HFFc6 (cell line): ENCODE measurements at regions not wholly inside any gene's neighbourhood (a gene's known extent, or its start where the extent isn't known, plus 50 kb on each side); places are given as distances from the start of the nearest gene placed in this dataset.

Experiments used
- DNase-seq: peaks from one replicate; pipeline ENCODE4 v3.0.0-alpha.2; 2018
- H3K27ac Mint-ChIP-seq: 2 replicates; pipeline ENCODE4 v1.8.0; 2020; ENCODE audit warnings: mild to moderate bottlenecking, mixed read lengths
- H3K27me3 Mint-ChIP-seq: 2 replicates; pipeline ENCODE4 v1.8.0; 2021; ENCODE audit warnings: mild to moderate bottlenecking, moderate library complexity, mixed read lengths; ENCODE audit not compliant: insufficient read depth
- H3K36me3 Mint-ChIP-seq: 2 replicates; pipeline ENCODE4 v1.8.0; 2021; ENCODE audit warnings: low read depth, mixed read lengths
- H3K4me1 Mint-ChIP-seq: 2 replicates; pipeline ENCODE4 v1.8.0; 2020; ENCODE audit warnings: low read depth, mixed read lengths
- H3K4me3 Mint-ChIP-seq: 2 replicates; pipeline ENCODE4 v1.8.0; 2020; ENCODE audit warnings: mild to moderate bottlenecking, moderate library complexity, mixed read lengths
- H3K9me3 Mint-ChIP-seq: 2 replicates; pipeline ENCODE4 v1.8.0; 2020; ENCODE audit warnings: mild to moderate bottlenecking, mixed read lengths
- CTCF ChIP-seq: fragments of 200-600 bp; sonication (generic); IDR thresholded peaks from 2 replicates; pipeline ENCODE4 v1.5.0; 2021; ENCODE audit warnings: antibody characterized with exemption, mild to moderate bottlenecking

- 0 out of 2 replicates have a peak, but pooled peaks cover 4% of the 10 kb centered on the region for H3K9me3 Mint-ChIP-seq
- no peak overlapping the region for H3K27ac Mint-ChIP-seq
- peaks cover 13% of the 10 kb centered on the region for H3K4me1 Mint-ChIP-seq
- no peak overlapping the region for H3K4me3 Mint-ChIP-seq
- H3K36me3 Mint-ChIP-seq, result no peaks in the 10 kb centered on the region
- DNase-seq, result peak; percentile 41
- TF ChIP-seq CTCF, result no peak
- peaks cover 2% of the 10 kb centered on the region for H3K27me3 Mint-ChIP-seq
These were observed 62.0 kb upstream of the STARD4 start for GRCh38 chr5:111574311-111574710.

GRCh38 chr5:111572561-111572960 is 60.2 kb upstream of the STARD4 start:
- Mint-ChIP-seq H3K27ac (no peak overlapping the region), H3K9me3 (no peaks in the 10 kb centered on the region), H3K27me3 (no peaks in the 10 kb centered on the region; the same call in 1 of the 2 replicates), H3K4me1 (peaks cover 13% of the 10 kb centered on the region), H3K36me3 (no peaks in the 10 kb centered on the region), H3K4me3 (no peak overlapping the region)
- TF ChIP-seq CTCF, result no peak
- DNase-seq, result no peak

- peaks cover 22% of the 10 kb centered on the region for H3K4me1 Mint-ChIP-seq
- DNase-seq, result peak; percentile 84
- H3K36me3 Mint-ChIP-seq, result peaks cover 6% of the 10 kb centered on the region; the same call in 1 of the 2 replicates
- H3K9me3 Mint-ChIP-seq, result no peaks in the 10 kb centered on the region
- TF ChIP-seq CTCF, result no peak
- no peaks in the 10 kb centered on the region for H3K27me3 Mint-ChIP-seq
- H3K4me3 Mint-ChIP-seq, result no peak overlapping the region
- H3K27ac Mint-ChIP-seq, result no peak overlapping the region
These were observed 50.9 kb upstream of the STARD4 start for GRCh38 chr5:111563031-111563822.

GRCh38 chr5:111562561-111562960 is 50.2 kb upstream of the STARD4 start:
- peaks cover 22% of the 10 kb centered on the region for H3K4me1 Mint-ChIP-seq
- no peaks in the 10 kb centered on the region for H3K9me3 Mint-ChIP-seq
- H3K27ac Mint-ChIP-seq, result no peak overlapping the region
- no peaks in the 10 kb centered on the region for H3K27me3 Mint-ChIP-seq
- DNase-seq, result no peak
- no peak overlapping the region for H3K4me3 Mint-ChIP-seq
- H3K36me3 Mint-ChIP-seq, result peaks cover 6% of the 10 kb centered on the region; the same call in 1 of the 2 replicates
- TF ChIP-seq CTCF, result no peak
